AG09309 (cell line): ENCODE measurements at regions not wholly inside any gene's neighbourhood (a gene's known extent, or its start where the extent isn't known, plus 50 kb on each side); places are given as distances from the start of the nearest gene placed in this dataset.

ENCODE experiments used
- DNase-seq: peaks from one replicate; pipeline ENCODE4 v3.0.0-alpha.2; 2010; ENCODE audit warnings: low read depth
- H3K4me3 ChIP-seq: 2 replicates; pipeline ENCODE4 v1.5.1; 2011; ENCODE audit warnings: mild to moderate bottlenecking, low read depth, low read length, moderate library complexity; ENCODE audit not compliant: control insufficient read depth
- CTCF ChIP-seq: IDR thresholded peaks from 2 replicates; pipeline ENCODE4 v1.5.1; 2011; ENCODE audit warnings: mild to moderate bottlenecking, low read depth, low read length, inconsistent platforms; ENCODE audit not compliant: insufficient read depth, control insufficient read depth; ENCODE audit errors: missing control alignments

GRCh38 chr5:180411948-180412347, 58.8 kb upstream of the GFPT2 start:
- no peak for DNase-seq
- TF ChIP-seq CTCF: no peak
- no peak overlapping the region for H3K4me3 ChIP-seq

GRCh38 chr5:180414176-180414575, 61.0 kb upstream of the GFPT2 start:
- no peak for DNase-seq
- no peak overlapping the region for H3K4me3 ChIP-seq
- no peak for TF ChIP-seq CTCF

GRCh38 chr5:180421672-180422071, 68.5 kb upstream of the GFPT2 start:
- H3K4me3 ChIP-seq: no peak overlapping the region
- DNase-seq: no peak
- no peak for TF ChIP-seq CTCF

- no peak for DNase-seq
- TF ChIP-seq CTCF: no peak
- H3K4me3 ChIP-seq: no peak overlapping the region
Measured at GRCh38 chr5:180423133-180423532, 70.0 kb upstream of the GFPT2 start.

- no peak for TF ChIP-seq CTCF
- no peak for DNase-seq
Measured at GRCh38 chr5:180423598-180423997, 70.5 kb upstream of the GFPT2 start.

GRCh38 chr5:180424094-180424493, 70.1 kb upstream of the CNOT6 start:
- no peak for DNase-seq
- no peak overlapping the region for H3K4me3 ChIP-seq
- no peak for TF ChIP-seq CTCF

More at GRCh38 chr5:180423598-180423997, 70.5 kb upstream of the GFPT2 start:
- H3K4me3 ChIP-seq: no peak overlapping the region

GRCh38 chr5:180428598-180428997, 65.6 kb upstream of the CNOT6 start:
- no peak overlapping the region for H3K4me3 ChIP-seq
- TF ChIP-seq CTCF: no peak
- DNase-seq: no peak
